ENCODE measurements at regions not wholly inside any gene's neighbourhood (a gene's known extent, or its start where the extent isn't known, plus 50 kb on each side); places are given as distances from the start of the nearest gene placed in this dataset.

- Histone ChIP-seq H3K79me1 (ENCODE audit: low read length) (no peaks in the 10 kb centered on the region), H2BK120ac (ENCODE audit: low read depth, low read length) (no peak overlapping the region), H4K8ac (ENCODE audit: low read depth, low read length) (no peak overlapping the region), H3K27me3 (ENCODE audit: insufficient read depth, low read length, poor library complexity) (no peaks in the 10 kb centered on the region), H4K5ac (ENCODE audit: low read length) (no peak overlapping the region), H3K9ac (ENCODE audit: low read length) (no peak overlapping the region), H2AK5ac (ENCODE audit: low read length) (no peak overlapping the region), H3K18ac (ENCODE audit: low read length) (no peak overlapping the region), H3K4ac (ENCODE audit: low read depth, low read length) (no peak overlapping the region), H3K23ac (ENCODE audit: low read length) (no peak overlapping the region), H3K4me3 (ENCODE audit: low read length) (no peak overlapping the region), H3K56ac (ENCODE audit: low read length) (no peak overlapping the region), H3K36me3 (ENCODE audit: control insufficient read depth, insufficient read depth, low read length) (no peaks in the 10 kb centered on the region), H2BK15ac (replicated peaks; ENCODE audit: low read depth) (no peak overlapping the region), H3K79me2 (ENCODE audit: control insufficient read depth, insufficient read depth, low read length) (no peaks in the 10 kb centered on the region), H2BK5ac (ENCODE audit: low read length) (no peak overlapping the region), H3K4me2 (ENCODE audit: low read length) (no peak overlapping the region), H3K4me1 (ENCODE audit: control insufficient read depth, low read depth, low read length) (no peaks in the 10 kb centered on the region), H3K27ac (ENCODE audit: low read depth, low read length) (no peak overlapping the region)
- WGBS (ENCODE audit: extremely low coverage, insufficient coverage, low lambda C conversion rate): no CpG with 5 or more reads among the region's 2 CpGs
- no peak for DNase-seq
Observed at GRCh38 chrX:43581167-43581566, 74.9 kb upstream of the MAOA start.

GRCh38 chrX:43581888-43582539 lies 74.1 kb upstream of the MAOA start:
- Histone ChIP-seq H3K27ac (ENCODE audit: low read depth, low read length) (no peak overlapping the region), H3K79me2 (ENCODE audit: control insufficient read depth, insufficient read depth, low read length) (no peaks in the 10 kb centered on the region), H3K4me1 (ENCODE audit: control insufficient read depth, low read depth, low read length) (no peaks in the 10 kb centered on the region), H2BK5ac (ENCODE audit: low read length) (no peak overlapping the region), H3K56ac (ENCODE audit: low read length) (no peak overlapping the region), H3K4ac (ENCODE audit: low read depth, low read length) (no peak overlapping the region), H3K79me1 (ENCODE audit: low read length) (no peaks in the 10 kb centered on the region), H3K18ac (ENCODE audit: low read length) (no peak overlapping the region), H3K4me2 (ENCODE audit: low read length) (no peak overlapping the region), H4K8ac (ENCODE audit: low read depth, low read length) (no peak overlapping the region), H2AK5ac (ENCODE audit: low read length) (no peak overlapping the region), H3K23ac (ENCODE audit: low read length) (no peak overlapping the region), H3K36me3 (ENCODE audit: control insufficient read depth, insufficient read depth, low read length) (no peaks in the 10 kb centered on the region), H4K5ac (ENCODE audit: low read length) (no peak overlapping the region), H3K4me3 (ENCODE audit: low read length) (no peak overlapping the region), H3K9ac (ENCODE audit: low read length) (no peak overlapping the region), H2BK120ac (ENCODE audit: low read depth, low read length) (no peak overlapping the region), H2BK15ac (replicated peaks; ENCODE audit: low read depth) (no peak overlapping the region), H3K27me3 (ENCODE audit: insufficient read depth, low read length, poor library complexity) (no peaks in the 10 kb centered on the region)
- WGBS (ENCODE audit: extremely low coverage, insufficient coverage, low lambda C conversion rate): no CpG with 5 or more reads among the region's 5 CpGs
- no peak for DNase-seq

- Histone ChIP-seq H3K4me3 (ENCODE audit: low read length) (no peak overlapping the region), H2BK5ac (ENCODE audit: low read length) (no peak overlapping the region), H4K8ac (ENCODE audit: low read depth, low read length) (no peak overlapping the region), H3K36me3 (ENCODE audit: control insufficient read depth, insufficient read depth, low read length) (no peaks in the 10 kb centered on the region), H3K18ac (ENCODE audit: low read length) (no peak overlapping the region), H3K27ac (ENCODE audit: low read depth, low read length) (no peak overlapping the region), H3K4me1 (ENCODE audit: control insufficient read depth, low read depth, low read length) (no peaks in the 10 kb centered on the region), H2BK120ac (ENCODE audit: low read depth, low read length) (no peak overlapping the region), H3K79me2 (ENCODE audit: control insufficient read depth, insufficient read depth, low read length) (no peaks in the 10 kb centered on the region), H3K9ac (ENCODE audit: low read length) (no peak overlapping the region), H4K5ac (ENCODE audit: low read length) (no peak overlapping the region), H2BK15ac (replicated peaks; ENCODE audit: low read depth) (no peak overlapping the region), H3K79me1 (ENCODE audit: low read length) (no peaks in the 10 kb centered on the region), H3K23ac (ENCODE audit: low read length) (no peak overlapping the region), H3K27me3 (ENCODE audit: insufficient read depth, low read length, poor library complexity) (no peaks in the 10 kb centered on the region), H3K56ac (ENCODE audit: low read length) (no peak overlapping the region), H3K4ac (ENCODE audit: low read depth, low read length) (no peak overlapping the region), H2AK5ac (ENCODE audit: low read length) (no peak overlapping the region), H3K4me2 (ENCODE audit: low read length) (no peak overlapping the region)
- no CpG with 5 or more reads among the region's 1 CpG for WGBS (ENCODE audit: extremely low coverage, insufficient coverage, low lambda C conversion rate)
- no peak for DNase-seq
Observed at GRCh38 chrX:43582540-43582913, 73.6 kb upstream of the MAOA start.

GRCh38 chrX:43585922-43586321 lies 70.2 kb upstream of the MAOA start:
- DNase-seq: peak; percentile 0
- Histone ChIP-seq H2BK15ac (replicated peaks; ENCODE audit: low read depth) (no peak overlapping the region), H3K36me3 (ENCODE audit: control insufficient read depth, insufficient read depth, low read length) (no peaks in the 10 kb centered on the region), H2BK5ac (ENCODE audit: low read length) (no peak overlapping the region), H2BK120ac (ENCODE audit: low read depth, low read length) (no peak overlapping the region), H3K18ac (ENCODE audit: low read length) (no peak overlapping the region), H3K56ac (ENCODE audit: low read length) (no peak overlapping the region), H3K23ac (ENCODE audit: low read length) (no peak overlapping the region), H3K4ac (ENCODE audit: low read depth, low read length) (no peak overlapping the region), H3K79me1 (ENCODE audit: low read length) (no peaks in the 10 kb centered on the region), H2AK5ac (ENCODE audit: low read length) (no peak overlapping the region), H4K8ac (ENCODE audit: low read depth, low read length) (no peak overlapping the region), H3K4me3 (ENCODE audit: low read length) (no peak overlapping the region), H3K27me3 (ENCODE audit: insufficient read depth, low read length, poor library complexity) (no peaks in the 10 kb centered on the region), H3K4me2 (ENCODE audit: low read length) (no peak overlapping the region), H3K4me1 (ENCODE audit: control insufficient read depth, low read depth, low read length) (no peaks in the 10 kb centered on the region), H3K79me2 (ENCODE audit: control insufficient read depth, insufficient read depth, low read length) (no peaks in the 10 kb centered on the region), H3K9ac (ENCODE audit: low read length) (no peak overlapping the region), H4K5ac (ENCODE audit: low read length) (no peak overlapping the region), H3K27ac (ENCODE audit: low read depth, low read length) (no peak overlapping the region)
- no CpG with 5 or more reads among the region's 1 CpG for WGBS (ENCODE audit: extremely low coverage, insufficient coverage, low lambda C conversion rate)

- H3K4me3 ChIP-seq (ENCODE audit: low read length): no peak overlapping the region
- H2BK120ac ChIP-seq (ENCODE audit: low read depth, low read length): no peak overlapping the region
- H3K36me3 ChIP-seq (ENCODE audit: control insufficient read depth, insufficient read depth, low read length): no peaks in the 10 kb centered on the region
- H3K79me1 ChIP-seq (ENCODE audit: low read length): no peaks in the 10 kb centered on the region
- H3K27ac ChIP-seq (ENCODE audit: low read depth, low read length): no peak overlapping the region
- H3K79me2 ChIP-seq (ENCODE audit: control insufficient read depth, insufficient read depth, low read length): no peaks in the 10 kb centered on the region
- no peak overlapping the region for H3K18ac ChIP-seq (ENCODE audit: low read length)
- H2AK5ac ChIP-seq (ENCODE audit: low read length): no peak overlapping the region
- WGBS (ENCODE audit: extremely low coverage, insufficient coverage, low lambda C conversion rate): no CpG with 5 or more reads among the region's 2 CpGs
- H2BK5ac ChIP-seq (ENCODE audit: low read length): no peak overlapping the region
- no peak overlapping the region for H3K4ac ChIP-seq (ENCODE audit: low read depth, low read length)
- H3K9ac ChIP-seq (ENCODE audit: low read length): no peak overlapping the region
- H3K4me1 ChIP-seq (ENCODE audit: control insufficient read depth, low read depth, low read length): no peaks in the 10 kb centered on the region
- H4K8ac ChIP-seq (ENCODE audit: low read depth, low read length): no peak overlapping the region
- no peak overlapping the region for H3K23ac ChIP-seq (ENCODE audit: low read length)
- H3K27me3 ChIP-seq (ENCODE audit: insufficient read depth, low read length, poor library complexity): no peaks in the 10 kb centered on the region
- H4K5ac ChIP-seq (ENCODE audit: low read length): no peak overlapping the region
- no peak overlapping the region for H3K56ac ChIP-seq (ENCODE audit: low read length)
- no peak overlapping the region for H2BK15ac ChIP-seq (replicated peaks; ENCODE audit: low read depth)
- no peak for DNase-seq
- H3K4me2 ChIP-seq (ENCODE audit: low read length): no peak overlapping the region
Observed at GRCh38 chrX:43586830-43587229, 69.3 kb upstream of the MAOA start.

- H3K9ac ChIP-seq (ENCODE audit: low read length): no peak overlapping the region
- H2AK5ac ChIP-seq (ENCODE audit: low read length): no peak overlapping the region
- no peak overlapping the region for H3K23ac ChIP-seq (ENCODE audit: low read length)
- no peak overlapping the region for H3K4me3 ChIP-seq (ENCODE audit: low read length)
- no peaks in the 10 kb centered on the region for H3K27me3 ChIP-seq (ENCODE audit: insufficient read depth, low read length, poor library complexity)
- no peak for DNase-seq
- no peak overlapping the region for H3K56ac ChIP-seq (ENCODE audit: low read length)
- H3K18ac ChIP-seq (ENCODE audit: low read length): no peak overlapping the region
- H4K8ac ChIP-seq (ENCODE audit: low read depth, low read length): no peak overlapping the region
- H3K79me2 ChIP-seq (ENCODE audit: control insufficient read depth, insufficient read depth, low read length): no peaks in the 10 kb centered on the region
- no peaks in the 10 kb centered on the region for H3K4me1 ChIP-seq (ENCODE audit: control insufficient read depth, low read depth, low read length)
- no peak overlapping the region for H2BK120ac ChIP-seq (ENCODE audit: low read depth, low read length)
- H3K4ac ChIP-seq (ENCODE audit: low read depth, low read length): no peak overlapping the region
- H2BK5ac ChIP-seq (ENCODE audit: low read length): no peak overlapping the region
- no peak overlapping the region for H3K4me2 ChIP-seq (ENCODE audit: low read length)
- H3K79me1 ChIP-seq (ENCODE audit: low read length): no peaks in the 10 kb centered on the region
- no peaks in the 10 kb centered on the region for H3K36me3 ChIP-seq (ENCODE audit: control insufficient read depth, insufficient read depth, low read length)
- no peak overlapping the region for H4K5ac ChIP-seq (ENCODE audit: low read length)
- WGBS (ENCODE audit: extremely low coverage, insufficient coverage, low lambda C conversion rate): no CpG with 5 or more reads among the region's 3 CpGs
- H2BK15ac ChIP-seq (replicated peaks; ENCODE audit: low read depth): no peak overlapping the region
- H3K27ac ChIP-seq (ENCODE audit: low read depth, low read length): no peak overlapping the region
Observed at GRCh38 chrX:43589735-43590134, 66.4 kb upstream of the MAOA start.

Measured in mesendoderm (in vitro differentiated cells).